Heart left ventricle (tissue), 16 donors: ENCODE measurements at regions not wholly inside any gene's neighbourhood (a gene's known extent, or its start where the extent isn't known, plus 50 kb on each side); places are given as distances from the start of the nearest gene placed in this dataset.

Source experiments
- ATAC-seq, 4 donors: fragments of 200-7000 bp; cut with Tn5 transposase; one replicate each; pipeline ENCODE4 v1.9.1; 2020 to 2022; ENCODE audit warnings: moderate library complexity in 4 of 4, mild to moderate bottlenecking in 3 of 4, moderate number of reproducible peaks in 1 of 4
- DNase-seq, 5 donors: peaks; one replicate each; pipeline ENCODE4 v3.0.0-alpha.2; 2020
- H3K27ac ChIP-seq, 12 donors: fragments of 200-600 bp; sonication (generic) in 4 of 12; one replicate each; pipeline versions ENCODE4 v1.5.0 to v1.8.0; 2016 to 2022; ENCODE audit warnings: mild to moderate bottlenecking in 2 of 12
- H3K27me3 ChIP-seq, 9 donors: fragments of 200-600 bp; sonication (generic) in 2 of 9; one replicate each; pipeline versions ENCODE4 v1.5.1 to v1.8.0; 2016 to 2022; ENCODE audit warnings: mild to moderate bottlenecking in 3 of 9
- H3K36me3 ChIP-seq, 9 donors: fragments of 200-600 bp; sonication (generic) in 2 of 9; one replicate each; pipeline versions ENCODE4 v1.5.0 to v1.8.0; 2018 to 2022; ENCODE audit warnings: mild to moderate bottlenecking in 2 of 9
- H3K4me1 ChIP-seq, 12 donors: fragments of 200-600 bp; sonication (generic) in 4 of 12; one replicate each; pipeline versions ENCODE4 v1.5.0 to v1.8.0; 2016 to 2022; ENCODE audit warnings: mild to moderate bottlenecking in 3 of 12
- H3K4me3 ChIP-seq, 12 donors: fragments of 200-600 bp; sonication (generic) in 4 of 12; one replicate each; pipeline versions ENCODE4 v1.5.0 to v1.8.0; 2017 to 2022; ENCODE audit warnings: mild to moderate bottlenecking in 9 of 12, moderate library complexity in 4 of 12
- H3K9me3 ChIP-seq, 12 donors: fragments of 200-600 bp; sonication (generic) in 4 of 12; one replicate each; pipeline versions ENCODE4 v1.5.0 to v1.8.0; 2016 to 2022; ENCODE audit warnings: mild to moderate bottlenecking in 1 of 12
- POLR2A ChIP-seq, 2 donors: fragments of 450-650 bp; IDR thresholded peaks; one replicate each; pipeline ENCODE4 v1.6.1; 2017; ENCODE audit warnings: antibody characterized with exemption in 2 of 2, mild to moderate bottlenecking in 2 of 2, moderate library complexity in 2 of 2
- WGBS, 4 donors: extraction: QIAGEN DNeasy Blood & Tissue Kit in 2 of 4; methylation state at CpG; one replicate each; pipeline versions ENCODE4 v1.1.5 to v1.1.7; 2013 to 2018; 5-methylcytosine and 5-hydroxymethylcytosine counted together
- intact Hi-C, 10 donors: fragments of 100-400 bp; cut with DNase I; formaldehyde crosslinking; loops; one replicate each; pipeline versions ENCODE4 v1.11.1 to v1.14.2; 2022
- TF ChIP-seq, protein P1 (sequence below), 12 donors: fragments of 200-600 bp; sonication (generic) in 4 of 12; IDR thresholded peaks; one replicate each; pipeline versions ENCODE4 v1.5.0 to v1.8.0; 2018 to 2022; ENCODE audit warnings: antibody characterized with exemption in 12 of 12, mild to moderate bottlenecking in 5 of 12
- donor health status: ischemic (EF 13 %, LVEDD 7.1; RV severe dilation, severe dysfunction).
- donor health status: healthy with polysubstance abuse.
- donor health status: DM: no; HTN: yes; CAD: no.
- donor health status: DM: no; HTN: no; CAD: no.
- donor health status: ischemic (EF 25% LVEDD 6.9; RV normal size, moderate dysfunction).
- donor health status: ischemic (EF 25% LVEDD 5.7; RV mildly dilated, moderate dysfunction).
- donor health status: healthy.
- donor health status: DM: yes; HTN: yes; CAD: no.
- donor health status: ischemic (EF 35%, LVEDD 5.7; RV mildly dilated, moderate dysfunction).
- donor health status: nonischemic (EF 11% LVEDD 7.7; RV severe dilation, severe dysfunction).
- donor health status: DM: yes; HTN: yes; CAD: no.
- donor health status: PGD.
- donor health status: ischemic (EF 29% LVEDD 5.4; RV normal size, mild dysfunction).
- donor health status: nonischemic (EF 23%, LVEDD 6.1; RV moderate dilation, normal function).

DNA sequence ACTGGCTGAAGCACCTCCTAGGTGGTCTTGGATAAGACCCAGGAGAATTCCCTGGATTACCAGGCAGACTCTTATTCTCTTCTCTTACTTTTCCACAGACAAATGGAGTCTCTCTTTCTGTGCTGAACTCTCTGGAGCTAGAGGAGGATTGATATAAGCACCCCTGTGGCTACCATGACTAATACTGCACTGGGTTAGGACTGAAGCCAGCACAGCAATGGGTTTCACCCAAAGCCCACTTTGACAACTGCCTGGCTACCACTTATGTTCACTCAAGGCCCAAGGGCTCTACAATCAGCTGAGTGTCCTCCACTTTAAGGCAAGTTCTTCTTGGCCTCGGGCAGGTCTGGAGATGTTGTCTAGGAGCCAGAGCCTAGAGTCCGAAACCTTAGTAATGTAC is 225.5 kb downstream of the DIPK2A start:
- WGBS, 4 donors, result 85 to 98% (median 93%) methylated on average over 2 of the region's 2 CpGs
- ATAC-seq, result no peak
- TF ChIP-seq, protein P1, sequence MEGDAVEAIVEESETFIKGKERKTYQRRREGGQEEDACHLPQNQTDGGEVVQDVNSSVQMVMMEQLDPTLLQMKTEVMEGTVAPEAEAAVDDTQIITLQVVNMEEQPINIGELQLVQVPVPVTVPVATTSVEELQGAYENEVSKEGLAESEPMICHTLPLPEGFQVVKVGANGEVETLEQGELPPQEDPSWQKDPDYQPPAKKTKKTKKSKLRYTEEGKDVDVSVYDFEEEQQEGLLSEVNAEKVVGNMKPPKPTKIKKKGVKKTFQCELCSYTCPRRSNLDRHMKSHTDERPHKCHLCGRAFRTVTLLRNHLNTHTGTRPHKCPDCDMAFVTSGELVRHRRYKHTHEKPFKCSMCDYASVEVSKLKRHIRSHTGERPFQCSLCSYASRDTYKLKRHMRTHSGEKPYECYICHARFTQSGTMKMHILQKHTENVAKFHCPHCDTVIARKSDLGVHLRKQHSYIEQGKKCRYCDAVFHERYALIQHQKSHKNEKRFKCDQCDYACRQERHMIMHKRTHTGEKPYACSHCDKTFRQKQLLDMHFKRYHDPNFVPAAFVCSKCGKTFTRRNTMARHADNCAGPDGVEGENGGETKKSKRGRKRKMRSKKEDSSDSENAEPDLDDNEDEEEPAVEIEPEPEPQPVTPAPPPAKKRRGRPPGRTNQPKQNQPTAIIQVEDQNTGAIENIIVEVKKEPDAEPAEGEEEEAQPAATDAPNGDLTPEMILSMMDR (IDR thresholded peaks at IDR 0.05), result no peak
- no peak for TF ChIP-seq POLR2A (IDR thresholded peaks at IDR 0.05)

DNA sequence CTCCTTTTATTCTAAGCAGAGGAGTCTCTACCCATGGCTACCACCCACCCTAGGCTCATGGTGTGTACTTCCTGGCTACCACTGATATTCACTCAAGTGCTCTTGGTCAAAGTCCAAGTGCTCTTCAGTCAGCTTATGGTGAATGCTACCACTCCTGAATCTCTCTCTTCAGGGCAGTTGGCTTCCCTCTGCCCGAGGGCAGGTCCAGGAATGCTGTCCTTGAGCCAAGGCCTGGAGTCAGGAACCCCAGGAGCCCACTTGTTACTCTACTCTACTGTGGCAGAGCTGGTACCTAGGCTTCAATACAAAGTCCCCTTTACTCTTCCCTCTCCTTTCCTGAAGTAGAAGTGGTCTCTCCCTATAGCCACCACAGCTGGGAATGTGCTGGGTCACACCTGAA is 226.0 kb downstream of the DIPK2A start:
- Histone ChIP-seq H3K27ac (no peak overlapping the region), H3K9me3 (peaks cover 0 to 29% (median 14%) of the 10 kb centered on the region in 12 donors), H3K27me3 (no peaks in the 10 kb centered on the region), H3K4me3 (no peak overlapping the region), H3K4me1 (no peaks in the 10 kb centered on the region), H3K36me3 (no peaks in the 10 kb centered on the region)
- WGBS, 4 donors, result 55 to 61% (median 58%) methylated on average over 1 of the region's 1 CpG
- intact Hi-C loops, result no loop called here
- no peak for TF ChIP-seq POLR2A (IDR thresholded peaks at IDR 0.05)
- TF ChIP-seq, protein P1 (IDR thresholded peaks at IDR 0.05), result no peak
- DNase-seq (no peak), ATAC-seq (no peak)

More for the DNA sequence above, 225.5 kb downstream of the DIPK2A start:
- Histone ChIP-seq H3K4me3 (no peak overlapping the region), H3K9me3 (peaks cover 0 to 33% (median 14%) of the 10 kb centered on the region in 12 donors), H3K27me3 (no peaks in the 10 kb centered on the region), H3K36me3 (no peaks in the 10 kb centered on the region), H3K4me1 (no peaks in the 10 kb centered on the region), H3K27ac (no peak overlapping the region)
- intact Hi-C loops, result no loop called here
- no peak for DNase-seq

DNA sequence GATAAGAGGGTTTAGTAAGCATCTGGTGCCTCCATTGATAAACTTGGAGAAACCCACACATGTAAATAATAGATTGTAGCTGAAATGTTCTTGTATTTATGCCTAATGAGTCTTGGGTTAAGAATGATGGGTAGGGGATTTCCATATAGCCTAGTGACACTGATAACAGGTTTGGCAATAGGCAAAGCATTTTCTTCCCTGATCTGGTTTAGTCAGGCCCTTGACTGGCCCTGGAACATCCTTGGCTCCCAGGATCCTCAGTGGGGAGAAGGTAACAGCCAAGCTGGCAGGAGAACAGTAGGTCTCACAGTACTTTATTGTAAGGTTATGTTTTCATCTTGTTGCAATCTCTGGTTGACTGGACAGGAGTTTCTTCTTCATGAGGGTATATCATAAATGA is 228.4 kb downstream of the DIPK2A start:
- H3K9me3 ChIP-seq, result peaks cover 0 to 11% (median 4%) of the 10 kb centered on the region in 12 donors
- TF ChIP-seq, protein P1 (IDR thresholded peaks at IDR 0.05), result no peak
- no peak for TF ChIP-seq POLR2A (IDR thresholded peaks at IDR 0.05)
- intact Hi-C loops, result no loop called here
- no peaks in the 10 kb centered on the region for H3K27me3 ChIP-seq
- ATAC-seq (no peak), DNase-seq (no peak)
- no peak overlapping the region for H3K27ac ChIP-seq
- no peaks in the 10 kb centered on the region for H3K4me1 ChIP-seq
- no peak overlapping the region for H3K4me3 ChIP-seq
- H3K36me3 ChIP-seq, result no peaks in the 10 kb centered on the region

DNA sequence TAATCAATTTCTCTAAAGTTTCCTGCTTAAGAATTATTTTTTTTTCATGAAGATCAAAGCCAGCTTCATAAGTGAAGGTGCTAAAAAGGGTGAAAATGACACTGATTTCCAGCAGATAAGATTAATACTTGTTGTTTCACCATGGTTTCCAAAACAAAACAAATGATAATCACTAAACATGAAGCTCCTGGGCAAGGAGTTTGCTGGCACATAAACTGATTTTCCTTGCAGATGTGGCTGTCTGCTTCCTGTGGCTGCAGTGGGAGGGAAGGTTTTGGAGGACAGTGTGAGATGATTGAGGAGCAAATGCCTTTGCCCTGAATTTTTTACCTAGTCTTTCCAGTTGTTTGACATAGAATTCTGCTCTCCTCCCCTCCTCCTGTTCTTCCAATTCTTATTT is 228.8 kb downstream of the DIPK2A start:
- no peak for TF ChIP-seq POLR2A (IDR thresholded peaks at IDR 0.05)
- TF ChIP-seq, protein P1 (IDR thresholded peaks at IDR 0.05), result no peak
- Histone ChIP-seq H3K9me3 (peaks cover 0 to 6% (median 0%) of the 10 kb centered on the region in 12 donors), H3K4me1 (no peaks in the 10 kb centered on the region), H3K4me3 (no peak overlapping the region), H3K27ac (no peak overlapping the region), H3K27me3 (no peaks in the 10 kb centered on the region), H3K36me3 (no peaks in the 10 kb centered on the region)
- DNase-seq (no peak), ATAC-seq (no peak)
- intact Hi-C loops, result no loop called here
